IMR-90 (cell line): ENCODE measurements at regions not wholly inside any gene's neighbourhood (a gene's known extent, or its start where the extent isn't known, plus 50 kb on each side); places are given as distances from the start of the nearest gene placed in this dataset.

Source experiments
- ATAC-seq: fragments of 200-7000 bp; cut with Tn5 transposase; 2 replicates; pipeline ENCODE4 v1.9.1; 2020; ENCODE audit warnings: low read depth, mild to moderate bottlenecking, moderate library complexity
- BruUV-seq: library from RNA; stranded (reverse); fragments of 400-500 nt; replicated peaks from 2 replicates; lab custom pipeline; 2021; lab: Mats Ljungman, UMichigan
- CTCF ChIA-PET: fragments of 300-600 bp; formaldehyde crosslinking; extraction: SDS; loops from one replicate; lab custom pipeline; 2021; ENCODE audit warnings: antibody characterized with exemption; lab: Yijun Ruan, JAX
- POLR2A ChIA-PET: fragments of 300-600 bp; sonication (Branson Sonifier 250); formaldehyde crosslinking; loops from one replicate; lab custom pipeline; 2022; ENCODE audit warnings: antibody characterized with exemption; ENCODE audit not compliant: unreplicated experiment; lab: Charles Lee
- DNase-seq: peaks from one replicate; pipeline ENCODE4 v3.0.0; 2013
- H2AFZ ChIP-seq: replicated peaks from 2 replicates; pipeline ENCODE3; 2013; ENCODE audit warnings: low read length, mild to moderate bottlenecking; ENCODE audit not compliant: poor library complexity
- H2AK5ac ChIP-seq: 2 replicates; pipeline ENCODE4 v1.6.1; 2013; ENCODE audit warnings: low read depth, low read length, inconsistent platforms
- H2AK9ac ChIP-seq: replicated peaks from 2 replicates; pipeline ENCODE3; 2013; ENCODE audit warnings: mild to moderate bottlenecking, low read depth, low read length, moderate library complexity; ENCODE audit not compliant: poor library complexity
- H2BK120ac ChIP-seq: 2 replicates; pipeline ENCODE4 v1.6.1; 2013; ENCODE audit warnings: low read depth, low read length, inconsistent platforms
- H2BK15ac ChIP-seq: 3 replicates; pipeline ENCODE4 v1.6.1; 2013; ENCODE audit warnings: low read depth, low read length, inconsistent platforms
- H2BK20ac ChIP-seq: 2 replicates; pipeline ENCODE4 v1.6.1; 2013; ENCODE audit warnings: low read depth, mild to moderate bottlenecking, inconsistent platforms, low read length, moderate library complexity
- H2BK5ac ChIP-seq: 2 replicates; pipeline ENCODE4 v1.6.1; 2013; ENCODE audit warnings: mild to moderate bottlenecking, low read depth, low read length, inconsistent platforms; ENCODE audit not compliant: poor library complexity, severe bottlenecking
- H3K14ac ChIP-seq: replicated peaks from 2 replicates; pipeline ENCODE4 v1.6.1; 2013; ENCODE audit warnings: low read depth, low read length, inconsistent platforms
- H3K18ac ChIP-seq: 2 replicates; pipeline ENCODE4 v1.6.1; 2013; ENCODE audit warnings: low read depth, low read length, control low read depth
- H3K23ac ChIP-seq: 2 replicates; pipeline ENCODE4 v1.6.1; 2013; ENCODE audit warnings: low read depth, low read length, inconsistent platforms
- H3K27ac ChIP-seq: 2 replicates; pipeline ENCODE4 v1.5.1; 2013; ENCODE audit warnings: mild to moderate bottlenecking, control low read depth, low read length; ENCODE audit not compliant: insufficient read depth
- H3K27me3 ChIP-seq: 2 replicates; pipeline ENCODE4 v1.6.1; 2013; ENCODE audit warnings: low read length; ENCODE audit not compliant: control insufficient read depth, insufficient read depth
- H3K36me3 ChIP-seq: 2 replicates; pipeline ENCODE4 v1.6.1; 2013; ENCODE audit warnings: low read length, mixed read lengths; ENCODE audit not compliant: control insufficient read depth, insufficient read depth
- H3K4ac ChIP-seq: 2 replicates; pipeline ENCODE4 v1.6.1; 2013; ENCODE audit warnings: low read depth, low read length, inconsistent platforms
- H3K4me1 ChIP-seq: 2 replicates; pipeline ENCODE4 v1.6.1; 2013; ENCODE audit warnings: low read length, mixed read lengths; ENCODE audit not compliant: control insufficient read depth, insufficient read depth
- H3K4me2 ChIP-seq: 2 replicates; pipeline ENCODE4 v1.6.1; 2013; ENCODE audit warnings: low read depth, mild to moderate bottlenecking, control low read depth, low read length, moderate library complexity
- H3K4me3 ChIP-seq: 2 replicates; pipeline ENCODE4 v1.5.1; 2013; ENCODE audit warnings: low read depth, mild to moderate bottlenecking, control low read depth, low read length, moderate library complexity; ENCODE audit not compliant: insufficient read depth
- H3K56ac ChIP-seq: 2 replicates; pipeline ENCODE4 v1.6.1; 2013; ENCODE audit warnings: low read length, inconsistent platforms; ENCODE audit not compliant: insufficient read depth; ENCODE audit errors: extremely low read depth
- H3K79me1 ChIP-seq, 2 experiments: 2 replicates each; pipeline ENCODE4 v1.6.1; 2013; ENCODE audit warnings: low read length in 2 of 2, inconsistent platforms in 1 of 2, low read depth in 1 of 2
- H3K9ac ChIP-seq: 2 replicates; pipeline ENCODE4 v1.6.1; 2013; ENCODE audit warnings: low read depth, low read length, control low read depth
- H3K9me1 ChIP-seq: 2 replicates; pipeline ENCODE4 v1.6.1; 2013; ENCODE audit warnings: low read length, inconsistent platforms; ENCODE audit not compliant: insufficient read depth
- H3K9me3 ChIP-seq: 2 replicates; pipeline ENCODE4 v1.6.1; 2013; ENCODE audit warnings: low read length; ENCODE audit not compliant: control insufficient read depth, insufficient read depth
- H4K20me1 ChIP-seq: 2 replicates; pipeline ENCODE4 v1.6.1; 2013; ENCODE audit warnings: low read length, inconsistent platforms; ENCODE audit not compliant: insufficient read depth
- H4K5ac ChIP-seq: 2 replicates; pipeline ENCODE4 v1.6.1; 2013; ENCODE audit warnings: mild to moderate bottlenecking, low read depth, low read length, control low read depth
- H4K8ac ChIP-seq, 2 experiments: 2 replicates each; pipeline ENCODE4 v1.6.1; 2013; ENCODE audit warnings: low read depth in 2 of 2, low read length in 2 of 2, control low read depth in 1 of 2, inconsistent platforms in 1 of 2
- H4K91ac ChIP-seq: 2 replicates; pipeline ENCODE4 v1.6.1; 2013; ENCODE audit warnings: low read depth, low read length, inconsistent platforms; ENCODE audit not compliant: insufficient read depth
- ELK1 ChIP-seq: fragments of 150-350 bp; IDR thresholded peaks from 2 replicates; pipeline ENCODE4 v1.6.1; 2016; ENCODE audit warnings: low read depth, mild to moderate bottlenecking, low read length, moderate library complexity, borderline replicate concordance
- MAFK ChIP-seq: IDR thresholded peaks from 2 replicates; pipeline ENCODE4 v1.6.1; 2012; ENCODE audit warnings: low read depth, low read length, improper control_type of control experiment
- MXI1 ChIP-seq: IDR thresholded peaks from 2 replicates; pipeline ENCODE4 v1.6.1; 2012; ENCODE audit warnings: low read depth, mild to moderate bottlenecking, low read length, moderate library complexity, borderline replicate concordance
- RCOR1 ChIP-seq: IDR thresholded peaks from 2 replicates; pipeline ENCODE4 v1.6.1; 2012; ENCODE audit warnings: mild to moderate bottlenecking, low read length, improper control_type of control experiment; ENCODE audit not compliant: insufficient replicate concordance
- RFX5 ChIP-seq: IDR thresholded peaks from 2 replicates; pipeline ENCODE4 v1.8.0; 2012; ENCODE audit warnings: low read depth, mild to moderate bottlenecking, low read length, moderate library complexity
- dilution Hi-C: fragments of 300-500 bp; cut with HindIII; formaldehyde crosslinking; loops from one replicate; pipeline ENCODE4 v1.14.3; 2018; ENCODE audit warnings: low sequenced_read_pairs; ENCODE audit not compliant: unreplicated experiment
- in situ Hi-C: fragments of 300-500 bp; cut with MboI; formaldehyde crosslinking; loops from 3 replicates; pipeline ENCODE4 v1.14.3; 2019; ENCODE audit warnings: low sequenced_read_pairs, inconsistent platforms, mixed read lengths
- intact Hi-C: fragments of 100-400 bp; cut with micrococcal nuclease; formaldehyde crosslinking; loops from 2 replicates; pipeline ENCODE4 v1.10.0; 2022

GRCh38 chr1:87914396-87914795, 585.7 kb downstream of the LMO4 start:
- Histone ChIP-seq H3K9me3 (no peaks in the 10 kb centered on the region), H3K56ac (no peak overlapping the region), H3K9ac (no peak overlapping the region), H2AFZ (no peak overlapping the region), H3K18ac (no peak overlapping the region), H3K4me1 (no peaks in the 10 kb centered on the region), H4K8ac (no peak overlapping the region), H4K5ac (no peak overlapping the region), H3K9me1 (no peaks in the 10 kb centered on the region), H3K4ac (no peak overlapping the region), H2AK5ac (no peak overlapping the region), H3K23ac (no peak overlapping the region), H3K4me3 (no peak overlapping the region), H2BK120ac (no peak overlapping the region), H3K27me3 (no peaks in the 10 kb centered on the region), H2BK20ac (no peak overlapping the region), H3K4me2 (no peak overlapping the region), H3K79me1 (no peaks in the 10 kb centered on the region), H2BK15ac (no peak overlapping the region), H3K27ac (no peak overlapping the region), H4K20me1 (no peaks in the 10 kb centered on the region), H3K14ac (no peak overlapping the region), H4K91ac (no peak overlapping the region), H3K36me3 (no peaks in the 10 kb centered on the region), H2BK5ac (no peak overlapping the region), H2AK9ac (no peak overlapping the region)
- ChIA-PET CTCF (interaction anchor here (0.7 to 0.8 kb wide), 2 partner anchors 9 to 16 kb away, joined by 3 read pairs; no protein-coding TSS in a partner anchor), POLR2A (no interaction called here)
- no TSS peak for BruUV-seq
- peak; percentile 17 for DNase-seq
- intact Hi-C loops (no loop called here), dilution Hi-C loops (no loop called here), in situ Hi-C loops (no loop called here)
- TF ChIP-seq MAFK (peak; percentile 64), MXI1 (no peak), RFX5 (no peak), ELK1 (no peak), RCOR1 (no peak)
- ATAC-seq: no peak
